Dedifferentiated amniotic fluid mesenchymal stem cell (primary cell): ENCODE measurements at regions not wholly inside any gene's neighbourhood (a gene's known extent, or its start where the extent isn't known, plus 50 kb on each side); places are given as distances from the start of the nearest gene placed in this dataset.

Source experiments
- DNase-seq: peaks from one replicate; pipeline ENCODE4 v3.0.0-alpha.2; 2016; ENCODE audit errors: extremely low spot score

DNA sequence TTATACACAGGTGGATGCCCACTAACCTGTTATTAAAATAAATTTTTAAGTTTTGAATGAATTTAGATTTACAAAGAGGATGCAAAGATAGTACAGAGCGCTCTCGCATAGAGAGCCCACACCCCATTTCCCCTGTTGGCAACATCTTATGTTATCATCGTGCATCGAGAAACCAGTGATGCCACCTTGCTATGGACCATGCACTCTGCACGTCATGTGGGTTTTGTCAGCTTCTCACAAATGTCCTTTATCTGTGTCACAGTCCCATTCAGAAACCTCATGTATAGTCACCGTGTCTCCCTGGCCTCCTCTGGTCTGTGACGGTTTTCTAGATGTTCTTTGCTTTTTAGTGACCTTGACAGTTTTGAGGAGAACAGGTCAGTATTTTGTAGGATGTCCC, 60.0 kb downstream of the ING1 start:
- no peak for DNase-seq

DNA sequence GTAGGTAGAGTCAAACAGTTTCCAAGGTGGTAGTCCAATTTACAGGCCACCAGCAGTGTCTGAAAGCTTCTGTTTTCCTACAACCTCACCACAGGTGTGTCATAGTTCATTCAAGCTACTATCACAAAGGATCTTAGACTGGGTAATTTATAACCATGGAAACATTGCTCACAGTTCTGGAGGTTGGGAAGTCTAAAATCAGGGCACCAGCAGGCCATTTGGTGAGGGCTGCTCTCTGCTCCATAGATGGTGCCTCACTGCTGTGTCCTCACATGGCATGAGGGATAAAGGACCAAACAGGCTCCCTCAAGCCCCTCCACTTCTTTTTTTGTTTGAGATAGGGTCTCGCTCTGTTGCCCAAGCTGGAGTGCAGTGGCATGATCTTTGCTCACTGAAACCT, 60.6 kb downstream of the ING1 start:
- DNase-seq = no peak

DNA sequence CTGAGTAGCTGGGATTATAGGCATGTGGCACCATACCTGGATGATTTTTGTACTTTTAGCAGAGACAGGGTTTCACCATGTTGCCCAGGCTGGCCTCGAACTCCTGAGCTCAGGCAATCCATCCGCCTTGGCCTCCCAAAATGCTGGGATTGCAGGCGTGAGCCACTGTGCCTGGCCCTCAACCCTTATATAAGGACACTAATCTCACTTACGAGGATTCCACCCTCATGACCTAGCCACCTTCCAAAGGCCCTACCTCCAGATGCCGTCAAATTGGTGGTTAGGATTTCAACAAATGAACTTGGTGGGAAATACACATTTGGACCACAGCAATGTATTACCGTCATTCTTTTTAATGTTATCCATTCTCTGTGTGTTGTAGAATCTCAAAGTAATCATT, 61.0 kb downstream of the ING1 start:
- DNase-seq = no peak

GRCh38 chr13:110775576-110775975, 62.1 kb downstream of the ING1 start:
- no peak for DNase-seq

GRCh38 chr13:110777251-110777820, 63.8 kb downstream of the ING1 start:
- no peak for DNase-seq

GRCh38 chr13:110779022-110779421, 65.5 kb downstream of the ING1 start:
- DNase-seq = no peak

- DNase-seq = no peak
These were observed 66.9 kb downstream of the ING1 start for GRCh38 chr13:110780422-110780821.

DNA sequence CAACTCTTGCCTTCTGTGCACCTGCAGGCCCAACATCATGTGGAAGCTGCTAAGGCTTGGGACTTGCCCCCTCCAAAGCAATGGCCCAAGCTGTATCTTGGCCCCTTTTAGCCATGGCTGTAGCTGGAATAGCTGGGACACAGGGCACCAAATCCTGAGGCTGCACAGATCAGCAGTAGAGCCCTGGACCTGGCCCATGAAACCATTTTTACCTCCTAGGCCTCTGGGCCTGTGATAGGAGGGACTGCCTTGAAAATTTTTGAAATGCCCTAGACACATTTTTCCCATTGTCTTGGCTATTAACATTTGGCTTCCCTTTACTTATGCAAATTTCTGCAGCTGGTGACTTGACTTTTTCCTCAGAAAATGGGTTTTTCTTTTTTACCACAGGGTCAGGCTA, 68.7 kb downstream of the ING1 start:
- DNase-seq = no peak

- DNase-seq = no peak
These were observed 71.2 kb downstream of the ING1 start for GRCh38 chr13:110784704-110785103.

GRCh38 chr13:110788778-110789177, 75.3 kb downstream of the ING1 start:
- no peak for DNase-seq

DNA sequence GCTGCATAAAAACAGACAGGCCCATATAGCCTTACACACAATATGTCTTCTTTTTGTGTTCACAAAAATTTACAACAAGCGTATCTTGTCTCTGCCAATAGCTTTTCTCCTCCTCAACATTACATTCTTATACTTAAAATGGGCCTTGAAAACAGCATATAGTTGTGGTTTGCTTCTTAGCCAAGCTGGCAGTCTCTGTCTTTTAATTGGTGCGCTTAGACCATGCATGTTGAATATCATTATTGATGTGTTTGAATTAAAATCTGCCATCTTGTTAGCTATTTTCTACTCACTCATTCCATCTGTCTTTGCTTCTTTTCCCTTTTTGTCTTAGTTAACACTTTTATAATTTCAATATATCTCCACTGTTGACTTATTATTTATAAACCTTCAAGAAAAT, 76.4 kb downstream of the ING1 start:
- DNase-seq = no peak

DNA sequence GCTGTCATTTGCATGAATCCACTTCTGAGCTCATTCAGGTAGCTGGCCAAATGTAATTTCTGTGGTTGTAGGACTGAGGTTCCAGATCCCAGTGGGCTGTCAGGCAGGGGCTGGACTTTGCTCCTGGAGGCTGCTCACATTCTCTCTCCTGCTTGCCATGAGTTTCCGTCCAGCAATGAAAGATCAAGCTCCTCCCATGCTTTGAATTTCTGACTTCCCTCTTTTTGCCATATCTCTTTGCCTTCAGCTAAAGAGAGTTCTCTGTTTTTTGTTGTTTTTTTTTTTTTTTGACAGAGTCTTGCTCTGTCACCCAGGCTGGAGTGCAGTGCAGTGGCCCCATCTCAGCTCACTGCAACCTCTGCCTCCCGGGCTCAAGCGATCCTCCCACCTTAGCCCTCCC, 76.9 kb downstream of the ING1 start:
- DNase-seq = no peak

GRCh38 chr13:110794209-110794608, 80.7 kb downstream of the ING1 start:
- no peak for DNase-seq

DNA sequence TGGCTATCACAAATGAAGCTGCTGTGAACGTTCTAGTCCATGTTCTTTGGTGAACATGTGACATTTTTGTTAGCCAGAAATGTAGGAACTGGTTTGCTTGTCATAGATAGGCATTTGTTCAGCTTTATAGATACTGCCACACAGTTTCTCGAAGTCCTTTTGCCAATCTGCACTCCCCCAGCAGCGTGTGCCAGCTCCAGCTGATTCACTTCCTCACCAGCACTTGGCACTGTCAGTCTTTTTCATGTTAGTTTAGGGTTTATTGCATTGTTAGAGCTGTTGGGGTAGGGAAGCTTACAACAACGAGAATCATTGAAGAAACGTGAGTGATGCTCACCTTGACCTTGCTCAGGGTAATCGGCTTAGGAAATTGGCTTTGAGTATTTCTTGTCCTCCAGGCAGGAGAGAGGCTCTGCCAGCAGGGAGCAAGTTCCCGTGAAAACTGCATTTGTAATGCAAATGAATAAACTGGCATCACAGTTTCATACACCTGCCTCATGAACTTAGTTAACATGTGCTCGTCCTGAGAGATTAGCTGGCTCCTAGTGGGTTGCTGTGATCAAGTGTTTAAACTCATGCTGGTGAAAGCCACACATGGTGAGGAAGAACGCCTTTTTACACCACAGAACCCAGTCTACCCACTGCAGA, 83.9 kb downstream of the ING1 start:
- no peak for DNase-seq

- no peak for DNase-seq
These were observed 84.8 kb downstream of the ING1 start for GRCh38 chr13:110798081-110798994.

- DNase-seq = peak; percentile 76
These were observed 86.0 kb downstream of the ING1 start for GRCh38 chr13:110799246-110800236.

- DNase-seq = no peak
These were observed 87.5 kb downstream of the ING1 start for GRCh38 chr13:110801044-110801443.

GRCh38 chr13:110802260-110802659, 88.8 kb downstream of the ING1 start:
- DNase-seq = no peak

GRCh38 chr13:110806636-110807035, 93.1 kb downstream of the ING1 start:
- DNase-seq = no peak

GRCh38 chr13:110807546-110807945, 94.0 kb downstream of the ING1 start:
- no peak for DNase-seq

DNA sequence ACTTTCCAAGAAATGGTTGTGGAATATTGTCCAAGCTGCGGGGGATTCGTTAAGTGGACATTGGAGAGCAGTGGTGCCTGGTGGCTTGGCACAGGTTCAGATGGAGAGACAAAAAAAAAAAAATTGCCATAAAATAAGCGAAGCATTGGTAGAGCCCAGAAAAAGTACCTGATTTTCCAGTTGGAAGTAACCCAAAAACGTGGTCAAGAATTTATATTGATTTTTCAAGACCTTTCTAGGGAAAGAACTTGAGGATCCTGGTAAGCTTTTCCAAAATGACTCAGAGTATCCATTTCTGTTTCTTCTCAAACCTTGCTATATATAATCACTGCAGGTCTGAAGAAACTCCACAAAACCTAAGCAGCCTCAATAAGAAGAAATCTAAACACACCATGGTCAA, 94.6 kb downstream of the ING1 start:
- DNase-seq = no peak
